Myocyte (in vitro differentiated cells): ENCODE measurements at regions not wholly inside any gene's neighbourhood (a gene's known extent, or its start where the extent isn't known, plus 50 kb on each side); places are given as distances from the start of the nearest gene placed in this dataset.
"Not testable (repeated sequence)": the region's sequence is repeated elsewhere in the genome, so short reads cannot be mapped to it uniquely, and the experiment has no call there.

Experiments used
- DNase-seq: peaks from one replicate; pipeline ENCODE4 v3.0.0-alpha.2; 2012; ENCODE audit warnings: low read depth

GRCh38 chr6:12608874-12609273, 107.7 kb upstream of the PHACTR1 start:
- DNase-seq: no peak

DNA sequence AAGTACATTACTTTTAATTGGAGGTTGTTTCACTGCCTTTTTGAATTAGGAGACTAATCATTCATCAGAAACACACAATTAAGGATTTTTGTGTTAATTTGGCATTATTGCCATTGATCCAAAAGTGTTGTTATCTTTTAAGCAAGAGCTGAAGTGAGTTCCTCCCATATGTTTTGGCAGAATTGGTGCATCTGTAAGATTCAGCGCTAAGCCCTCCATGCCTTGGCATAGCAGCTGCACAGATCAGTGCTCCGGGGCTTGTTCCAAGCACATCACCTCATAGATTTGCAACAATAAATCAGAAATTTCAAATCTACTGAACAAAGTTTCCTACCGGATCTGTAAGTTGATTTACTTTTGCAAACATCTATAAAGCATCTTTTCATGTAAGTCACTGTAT, 106.8 kb upstream of the PHACTR1 start:
- DNase-seq: no peak

- no peak for DNase-seq
These were observed 105.7 kb upstream of the PHACTR1 start for GRCh38 chr6:12610862-12611261.

DNA sequence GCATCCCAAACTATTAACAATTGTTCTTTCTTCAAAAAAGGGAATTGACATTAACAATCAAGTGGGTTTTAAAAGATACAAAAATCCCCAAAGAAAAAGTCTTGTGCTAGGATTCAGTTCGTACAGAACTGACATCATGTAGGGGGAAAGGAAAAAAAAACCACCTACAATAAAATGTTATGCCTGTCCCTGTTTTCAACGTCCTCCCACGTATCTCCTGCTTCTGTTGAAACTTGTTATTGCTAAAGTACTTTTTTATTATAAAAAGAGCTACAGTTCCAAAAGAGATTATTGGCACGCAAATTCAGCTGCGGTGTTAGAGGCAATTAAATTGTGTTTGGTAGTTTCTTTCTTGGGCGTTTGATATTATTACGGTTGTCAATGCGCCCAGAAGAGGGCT, 102.8 kb upstream of the PHACTR1 start:
- no peak for DNase-seq

- no peak for DNase-seq
These were observed 102.1 kb upstream of the PHACTR1 start for GRCh38 chr6:12614456-12614855.

DNA sequence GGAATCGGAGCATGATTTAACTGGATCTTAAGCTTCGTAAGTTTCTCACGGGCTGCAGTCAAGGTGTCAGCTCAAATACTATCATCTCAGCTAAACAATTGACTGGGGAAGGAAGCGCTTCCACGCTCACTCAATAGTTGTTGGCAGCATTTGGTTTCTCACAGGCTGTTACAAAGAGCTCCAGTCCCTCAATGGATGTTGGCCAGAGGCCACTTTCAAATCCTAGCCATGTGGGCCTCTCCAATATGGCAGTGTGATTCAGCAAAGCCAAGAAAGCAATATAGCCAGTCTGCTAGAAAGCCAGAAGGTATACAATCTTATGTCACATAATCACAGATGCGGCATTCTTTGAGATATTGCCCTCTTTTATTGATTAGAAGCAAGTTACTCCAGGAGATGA, 98.3 kb upstream of the PHACTR1 start:
- DNase-seq: no peak

DNA sequence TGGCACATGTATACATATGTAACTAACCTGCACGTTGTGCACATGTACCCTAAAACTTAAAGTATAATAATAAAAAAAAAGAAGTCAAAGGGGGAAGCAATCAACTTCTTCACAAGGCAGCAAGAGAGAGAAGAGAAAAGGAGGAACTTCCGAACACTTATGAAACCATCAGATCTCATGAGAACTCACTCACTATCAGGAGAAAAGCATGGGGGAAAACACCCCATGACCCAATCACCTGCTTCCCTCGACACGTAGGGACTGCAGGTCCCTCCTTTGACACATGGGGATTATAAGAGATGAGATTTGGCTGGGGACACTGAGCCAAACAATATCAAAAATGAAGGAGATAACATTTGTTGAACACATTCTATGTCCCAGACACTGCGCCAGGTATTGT, 94.8 kb upstream of the PHACTR1 start:
- no peak for DNase-seq

GRCh38 chr6:12622566-12622965, 94.0 kb upstream of the PHACTR1 start:
- no peak for DNase-seq

- no peak for DNase-seq
These were observed 92.3 kb upstream of the PHACTR1 start for GRCh38 chr6:12624142-12624837.

DNA sequence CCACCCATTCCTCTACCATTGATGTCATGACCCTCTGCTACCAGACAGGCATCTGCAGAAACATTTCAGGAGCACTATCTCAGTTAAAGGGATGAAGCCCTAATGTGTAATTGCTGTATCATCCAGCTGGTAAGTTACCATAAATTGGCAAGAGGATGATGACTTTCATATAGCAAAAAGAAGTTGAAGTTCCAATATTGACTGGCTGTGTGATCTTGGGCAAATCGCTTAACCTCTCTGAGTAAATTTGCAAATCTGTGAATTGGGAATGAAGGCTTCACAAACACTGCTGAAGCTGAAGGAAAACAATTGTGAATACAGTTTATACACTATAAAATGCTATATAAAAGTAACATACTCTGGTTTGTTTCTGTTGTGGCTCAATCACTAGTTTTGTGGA, 89.5 kb upstream of the PHACTR1 start:
- no peak for DNase-seq

GRCh38 chr6:12628327-12628726, 88.2 kb upstream of the PHACTR1 start:
- no peak for DNase-seq

DNA sequence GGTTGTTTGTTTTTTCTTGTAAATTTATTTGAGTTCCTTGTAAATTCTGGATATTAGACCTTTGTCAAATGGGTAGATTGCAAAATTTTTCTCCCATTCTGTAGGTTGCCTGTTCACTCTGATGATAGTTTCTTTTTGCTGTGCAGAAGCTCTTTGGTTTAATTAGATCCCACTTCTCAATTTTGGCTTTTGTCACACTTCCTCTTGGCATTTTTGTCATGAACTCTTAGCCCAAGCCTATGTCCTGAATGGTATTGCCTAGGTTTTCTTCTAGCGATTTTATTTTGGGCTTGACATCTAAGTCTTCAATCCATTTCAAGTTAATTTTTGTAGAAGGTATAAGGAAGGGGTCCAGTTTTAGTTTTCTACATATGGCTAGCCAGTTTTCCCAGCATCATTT, 82.8 kb upstream of the PHACTR1 start:
- DNase-seq: not testable (repeated sequence)

DNA sequence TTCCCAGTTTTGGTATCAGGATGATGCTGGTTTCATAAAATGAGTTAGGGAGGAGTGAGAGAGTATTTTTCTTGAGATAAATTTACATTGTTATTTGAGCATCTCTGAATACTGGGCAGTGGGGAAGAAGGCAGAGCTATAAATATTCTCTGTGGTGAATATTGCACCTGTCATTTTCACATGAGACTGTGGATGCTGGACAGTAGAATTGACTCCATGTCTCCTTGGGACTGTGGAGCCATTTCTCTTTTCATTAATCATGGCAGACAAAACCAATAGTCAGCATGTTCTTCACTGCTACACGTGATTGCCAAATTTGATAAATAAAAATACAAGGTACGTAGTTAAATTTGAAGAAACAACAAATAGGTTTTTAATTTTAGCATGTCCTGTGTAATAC, 81.2 kb upstream of the PHACTR1 start:
- peak; percentile 78 for DNase-seq

- DNase-seq: peak; percentile 21
These were observed 80.8 kb upstream of the PHACTR1 start for GRCh38 chr6:12635813-12636212.

GRCh38 chr6:12636336-12636735, 80.2 kb upstream of the PHACTR1 start:
- DNase-seq: no peak

- DNase-seq: peak; percentile 68
These were observed 78.5 kb upstream of the PHACTR1 start for GRCh38 chr6:12637960-12638641.

DNA sequence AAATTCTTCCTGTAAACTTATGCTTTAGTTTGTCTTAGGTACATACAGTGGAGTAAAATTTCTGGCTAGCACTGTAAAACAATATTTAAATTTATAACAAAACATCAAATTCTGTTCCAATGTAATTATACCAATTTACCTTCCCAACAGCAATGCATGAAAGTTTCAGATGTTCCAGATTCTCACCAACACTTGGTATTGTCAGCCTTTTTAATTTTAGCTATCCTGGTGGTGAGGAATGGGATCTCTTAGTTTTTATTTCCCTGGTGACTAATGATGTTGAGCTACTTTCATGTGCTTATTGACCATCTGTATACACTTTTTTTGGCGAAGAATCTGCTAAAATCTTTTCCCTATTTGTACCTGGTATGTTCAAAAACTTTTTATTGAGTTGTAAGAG, 76.1 kb upstream of the PHACTR1 start:
- no peak for DNase-seq

GRCh38 chr6:12641785-12642184, 74.8 kb upstream of the PHACTR1 start:
- not testable (repeated sequence) for DNase-seq

GRCh38 chr6:12645941-12646340, 70.6 kb upstream of the PHACTR1 start:
- DNase-seq: no peak

GRCh38 chr6:12648171-12648570, 68.4 kb upstream of the PHACTR1 start:
- DNase-seq: no peak

DNA sequence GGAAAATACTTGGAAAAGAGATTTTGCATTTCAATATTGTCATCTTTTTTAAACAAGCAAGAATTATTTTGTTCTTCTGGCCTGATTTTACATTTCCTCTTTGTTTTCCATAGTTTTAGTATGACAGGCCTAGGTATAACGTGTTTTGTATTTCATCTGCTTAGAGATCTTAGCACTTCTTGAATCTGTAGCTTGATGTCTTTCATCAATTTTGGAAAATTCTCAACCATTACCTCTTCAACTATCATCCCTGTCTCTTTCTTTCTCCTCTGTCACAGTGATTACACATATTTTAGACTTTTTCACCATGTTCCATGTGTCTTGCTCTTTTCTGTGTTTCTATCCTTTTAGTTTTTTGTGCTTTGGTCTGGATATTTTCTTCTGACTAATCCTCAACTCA, 67.2 kb upstream of the PHACTR1 start:
- DNase-seq: no peak

DNA sequence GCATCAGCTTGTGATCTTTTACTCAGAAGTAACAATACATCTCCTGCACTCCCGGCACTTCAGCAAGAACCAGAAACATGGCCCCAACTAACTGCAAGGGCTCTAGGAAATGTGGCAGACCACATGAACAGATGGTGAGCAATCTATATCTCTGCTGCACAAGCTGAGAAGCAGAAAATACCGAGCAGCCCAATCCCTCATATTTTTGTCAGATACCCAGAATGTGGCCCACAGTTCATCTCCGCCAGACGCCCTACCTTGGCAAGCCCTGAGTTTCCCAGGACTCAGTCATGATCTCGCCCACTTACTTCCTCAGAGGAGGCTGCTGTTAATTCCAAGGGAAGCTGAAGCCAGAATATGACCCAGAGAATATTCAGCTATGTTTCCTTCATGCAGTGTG, 63.1 kb upstream of the PHACTR1 start:
- peak; percentile 39 for DNase-seq

DNA sequence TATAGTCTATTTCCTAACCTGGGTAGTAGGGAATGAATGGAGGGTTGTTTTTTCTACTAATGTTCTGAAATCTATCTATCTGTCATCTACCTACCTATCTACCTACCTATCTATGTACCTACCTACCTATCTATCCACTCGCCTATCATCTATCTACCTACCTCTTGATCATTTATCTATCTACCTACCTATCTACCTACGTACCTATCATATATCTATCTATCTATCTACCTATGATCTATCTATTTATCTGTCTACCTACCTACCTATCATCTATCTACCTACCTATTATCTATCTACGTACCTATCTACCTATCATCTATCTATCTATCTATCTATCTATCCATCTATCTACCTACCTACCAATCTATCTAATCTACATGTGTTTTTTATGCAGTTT, 62.5 kb upstream of the PHACTR1 start:
- DNase-seq: no peak
